Uterus (tissue), 3 donors: ENCODE measurements at regions not wholly inside any gene's neighbourhood (a gene's known extent, or its start where the extent isn't known, plus 50 kb on each side); places are given as distances from the start of the nearest gene placed in this dataset.

ENCODE experiments used
- DNase-seq, 2 donors: peaks; one replicate each; pipeline ENCODE4 v3.0.0-alpha.2; 2019 to 2020
- H3K27ac ChIP-seq, 2 donors: fragments of 200-600 bp; sonication (generic); 1 replicate in 1 of 2; 2 replicates in 1 of 2; pipeline ENCODE4 v1.5.1; 2016 to 2018
- H3K27me3 ChIP-seq, 2 donors: fragments of 200-600 bp; sonication (generic); one replicate each; pipeline ENCODE4 v1.5.1; 2018 to 2019; ENCODE audit warnings: control low read depth in 1 of 2
- H3K36me3 ChIP-seq, 2 donors: fragments of 200-600 bp; sonication (generic); one replicate each; pipeline ENCODE4 v1.5.1; 2019; ENCODE audit warnings: control low read depth in 1 of 2
- H3K4me1 ChIP-seq, 2 donors: fragments of 200-600 bp; sonication (generic); one replicate each; pipeline ENCODE4 v1.5.1; 2018 to 2019; ENCODE audit warnings: control low read depth in 1 of 2
- H3K4me3 ChIP-seq, 2 donors: fragments of 200-600 bp; sonication (generic); 1 replicate in 1 of 2; 2 replicates in 1 of 2; pipeline ENCODE4 v1.5.1; 2018 to 2019; ENCODE audit warnings: mild to moderate bottlenecking in 1 of 2
- H3K9me3 ChIP-seq, 2 donors: fragments of 200-600 bp; sonication (generic); one replicate each; pipeline ENCODE4 v1.5.1; 2019; ENCODE audit warnings: control low read depth in 1 of 2
- CTCF ChIP-seq, 4 experiments: fragments of 200-600 bp in 2 of 4; fragments of 450-650 bp in 2 of 4; sonication (generic) in 2 of 4; IDR thresholded peaks; one replicate each; pipeline ENCODE4 v1.5.1; 2016 to 2019; ENCODE audit warnings: antibody characterized with exemption in 4 of 4, mild to moderate bottlenecking in 2 of 4, moderate library complexity in 1 of 4
- POLR2A ChIP-seq, 2 donors: fragments of 450-650 bp; IDR thresholded peaks; one replicate each; pipeline ENCODE4 v1.6.1; 2016; ENCODE audit warnings: antibody characterized with exemption in 2 of 2, mild to moderate bottlenecking in 1 of 2, moderate library complexity in 1 of 2
- intact Hi-C: fragments of 100-400 bp; cut with DNase I; formaldehyde crosslinking; loops from one replicate; pipeline ENCODE4 v1.15.1; 2023; ENCODE audit warnings: low total_unique reads
- donor health status: DM: yes; HTN: yes; CAD: no.

- no peak overlapping the region for H3K27ac ChIP-seq
- no peaks in the 10 kb centered on the region for H3K36me3 ChIP-seq
- H3K4me1 ChIP-seq = no peaks in the 10 kb centered on the region
- H3K27me3 ChIP-seq = no peaks in the 10 kb centered on the region
- H3K9me3 ChIP-seq = no peaks in the 10 kb centered on the region
- no peak overlapping the region for H3K4me3 ChIP-seq
- intact Hi-C loops = no loop called here
- no peak for DNase-seq
- no peak for TF ChIP-seq POLR2A (IDR thresholded peaks at IDR 0.05)
- no peak for TF ChIP-seq CTCF (IDR thresholded peaks at IDR 0.05)
Measured at GRCh38 chrX:36844857-36845256, 163.3 kb upstream of the FAM47C start.

GRCh38 chrX:36847496-36847895 is 160.7 kb upstream of the FAM47C start:
- Histone ChIP-seq H3K9me3 (no peaks in the 10 kb centered on the region), H3K4me3 (no peak overlapping the region), H3K4me1 (no peaks in the 10 kb centered on the region), H3K27me3 (no peaks in the 10 kb centered on the region), H3K36me3 (no peaks in the 10 kb centered on the region), H3K27ac (no peak overlapping the region)
- TF ChIP-seq POLR2A (IDR thresholded peaks at IDR 0.05) = no peak
- no peak for TF ChIP-seq CTCF (IDR thresholded peaks at IDR 0.05)
- intact Hi-C loops = no loop called here
- no peak for DNase-seq

GRCh38 chrX:36849407-36849806 is 158.8 kb upstream of the FAM47C start:
- DNase-seq = no peak
- no peak overlapping the region for H3K27ac ChIP-seq
- H3K9me3 ChIP-seq = no peaks in the 10 kb centered on the region
- intact Hi-C loops = no loop called here
- no peak for TF ChIP-seq POLR2A (IDR thresholded peaks at IDR 0.05)
- TF ChIP-seq CTCF (IDR thresholded peaks at IDR 0.05) = no peak
- H3K4me1 ChIP-seq = no peaks in the 10 kb centered on the region
- H3K4me3 ChIP-seq = no peak overlapping the region
- H3K27me3 ChIP-seq = no peaks in the 10 kb centered on the region
- no peaks in the 10 kb centered on the region for H3K36me3 ChIP-seq

GRCh38 chrX:36856849-36857248 is 151.3 kb upstream of the FAM47C start:
- intact Hi-C loops = no loop called here
- Histone ChIP-seq H3K27me3 (no peaks in the 10 kb centered on the region), H3K4me1 (no peaks in the 10 kb centered on the region), H3K9me3 (no peaks in the 10 kb centered on the region), H3K4me3 (no peak overlapping the region), H3K27ac (no peak overlapping the region), H3K36me3 (no peaks in the 10 kb centered on the region)
- no peak for TF ChIP-seq POLR2A (IDR thresholded peaks at IDR 0.05)
- no peak for TF ChIP-seq CTCF (IDR thresholded peaks at IDR 0.05)
- no peak for DNase-seq

GRCh38 chrX:36859231-36859630 is 148.9 kb upstream of the FAM47C start:
- intact Hi-C loops = no loop called here
- no peaks in the 10 kb centered on the region for H3K4me1 ChIP-seq
- H3K27me3 ChIP-seq = no peaks in the 10 kb centered on the region
- TF ChIP-seq POLR2A (IDR thresholded peaks at IDR 0.05) (no peak), CTCF (IDR thresholded peaks at IDR 0.05) (no peak)
- no peak for DNase-seq
- H3K9me3 ChIP-seq = no peaks in the 10 kb centered on the region
- no peaks in the 10 kb centered on the region for H3K36me3 ChIP-seq
- H3K27ac ChIP-seq = no peak overlapping the region
- H3K4me3 ChIP-seq = no peak overlapping the region
